ENCODE measurements at regions not wholly inside any gene's neighbourhood (a gene's known extent, or its start where the extent isn't known, plus 50 kb on each side); places are given as distances from the start of the nearest gene placed in this dataset.

GRCh38 chr6:23097566-23097965, 528.2 kb downstream of the HDGFL1 start:
- H3K9ac ChIP-seq (ENCODE audit: insufficient read length) = no peak overlapping the region
- H3K36me3 ChIP-seq (ENCODE audit: insufficient read depth, low read length) = no peaks in the 10 kb centered on the region
- no peak for DNase-seq (ENCODE audit: low read depth, low spot score)
- TF ChIP-seq POLR2AphosphoS5 (IDR thresholded peaks at IDR 0.05; ENCODE audit: borderline replicate concordance, low read depth, low read length) (no peak), EZH2 (IDR thresholded peaks at IDR 0.05) (no peak), FOXP2 (optimal IDR thresholded peaks at IDR 0.05; ENCODE audit: control extremely low read depth, extremely low read length, insufficient read depth) (no peak)
- H3K27ac ChIP-seq = no peak overlapping the region
- H3K4me3 ChIP-seq = no peak overlapping the region
- no peaks in the 10 kb centered on the region for H3K9me3 ChIP-seq (ENCODE audit: low read depth, low read length)

GRCh38 chr6:23106951-23107350, 537.6 kb downstream of the HDGFL1 start:
- H3K27ac ChIP-seq = no peak overlapping the region
- H3K9me3 ChIP-seq (ENCODE audit: low read depth, low read length) = no peaks in the 10 kb centered on the region
- TF ChIP-seq FOXP2 (optimal IDR thresholded peaks at IDR 0.05; ENCODE audit: control extremely low read depth, extremely low read length, insufficient read depth) (no peak), EZH2 (IDR thresholded peaks at IDR 0.05) (no peak)
- H3K4me3 ChIP-seq = no peak overlapping the region
- H3K36me3 ChIP-seq (ENCODE audit: insufficient read depth, low read length) = no peaks in the 10 kb centered on the region
- no peak for DNase-seq (ENCODE audit: low read depth, low spot score)
- no peak overlapping the region for H3K9ac ChIP-seq (ENCODE audit: insufficient read length)

DNA sequence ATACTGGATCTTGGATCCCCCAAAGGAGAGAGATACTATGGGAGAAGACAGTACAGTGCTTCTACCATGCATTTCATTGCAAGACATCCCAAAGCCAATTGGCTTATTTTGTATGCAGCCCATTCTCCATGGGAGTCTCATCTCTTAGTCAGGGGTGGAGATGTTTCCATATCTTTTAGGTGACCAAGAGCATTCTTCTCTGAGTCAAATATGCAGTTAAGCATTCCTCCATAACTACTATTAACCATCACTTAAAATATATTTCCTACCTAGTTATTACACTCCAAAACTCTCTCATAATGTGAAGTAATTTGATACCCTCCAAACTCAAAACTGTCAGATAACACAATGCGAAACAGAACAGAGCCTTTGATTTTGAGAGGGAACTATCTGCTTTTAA, 542.6 kb downstream of the HDGFL1 start:
- DNase-seq (ENCODE audit: low read depth, low spot score) = no peak
- Histone ChIP-seq H3K27ac (no peak overlapping the region), H3K9me3 (ENCODE audit: low read depth, low read length) (no peaks in the 10 kb centered on the region), H3K4me3 (no peak overlapping the region), H3K9ac (ENCODE audit: insufficient read length) (no peak overlapping the region), H3K36me3 (ENCODE audit: insufficient read depth, low read length) (no peaks in the 10 kb centered on the region)
- TF ChIP-seq POLR2AphosphoS5 (IDR thresholded peaks at IDR 0.05; ENCODE audit: borderline replicate concordance, low read depth, low read length) = no peak

DNA sequence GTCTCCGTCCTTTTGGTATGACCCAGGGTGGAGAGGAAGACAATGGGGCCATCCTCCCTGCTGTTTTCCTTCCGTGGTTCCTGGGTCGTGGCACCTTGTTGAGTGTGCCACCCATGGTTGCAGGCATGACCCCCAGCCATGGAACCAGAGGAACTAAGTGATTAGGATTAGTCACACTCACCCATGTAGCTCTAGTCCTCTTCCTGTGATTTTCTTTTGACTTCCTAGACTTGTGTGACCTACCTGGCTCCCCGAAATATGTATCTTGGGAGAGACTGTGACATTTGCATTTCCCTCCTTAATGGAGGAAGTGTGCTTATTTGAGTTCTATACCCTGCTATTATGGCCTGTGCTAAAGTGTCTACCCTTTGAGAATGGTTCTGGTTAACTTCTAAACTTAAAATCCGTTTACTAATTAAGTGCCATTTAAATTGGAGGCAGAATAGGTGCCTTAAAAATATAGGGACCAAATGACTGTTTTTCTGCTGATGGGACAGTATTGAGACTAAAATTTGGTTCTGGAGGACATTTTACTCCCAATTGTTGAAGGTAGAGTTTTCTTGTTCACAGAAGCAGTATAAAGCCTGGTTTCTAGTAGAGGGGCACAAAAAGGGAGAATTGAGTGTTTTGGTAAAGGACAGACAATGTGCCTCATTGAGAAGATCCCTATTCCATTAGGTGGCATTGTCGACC, 545.6 kb downstream of the HDGFL1 start:
- TF ChIP-seq EZH2 (IDR thresholded peaks at IDR 0.05) (no peak), FOXP2 (optimal IDR thresholded peaks at IDR 0.05; ENCODE audit: control extremely low read depth, extremely low read length, insufficient read depth) (no peak), POLR2AphosphoS5 (IDR thresholded peaks at IDR 0.05; ENCODE audit: borderline replicate concordance, low read depth, low read length) (no peak)
- Histone ChIP-seq H3K9ac (ENCODE audit: insufficient read length) (no peak overlapping the region), H3K9me3 (ENCODE audit: low read depth, low read length) (no peaks in the 10 kb centered on the region), H3K27ac (no peak overlapping the region), H3K36me3 (ENCODE audit: insufficient read depth, low read length) (no peaks in the 10 kb centered on the region), H3K4me3 (no peak overlapping the region)
- DNase-seq (ENCODE audit: low read depth, low spot score) = no peak

GRCh38 chr6:23137611-23138010, 568.2 kb downstream of the HDGFL1 start:
- H3K9me3 ChIP-seq (ENCODE audit: low read depth, low read length) = no peaks in the 10 kb centered on the region
- H3K4me3 ChIP-seq = no peak overlapping the region
- no peak overlapping the region for H3K9ac ChIP-seq (ENCODE audit: insufficient read length)
- no peak overlapping the region for H3K27ac ChIP-seq
- TF ChIP-seq FOXP2 (optimal IDR thresholded peaks at IDR 0.05; ENCODE audit: control extremely low read depth, extremely low read length, insufficient read depth) (no peak), POLR2AphosphoS5 (IDR thresholded peaks at IDR 0.05; ENCODE audit: borderline replicate concordance, low read depth, low read length) (no peak), EZH2 (IDR thresholded peaks at IDR 0.05) (no peak)
- no peak for DNase-seq (ENCODE audit: low read depth, low spot score)
- H3K36me3 ChIP-seq (ENCODE audit: insufficient read depth, low read length) = no peaks in the 10 kb centered on the region

- H3K27ac ChIP-seq = no peak overlapping the region
- H3K36me3 ChIP-seq (ENCODE audit: insufficient read depth, low read length) = no peaks in the 10 kb centered on the region
- DNase-seq (ENCODE audit: low read depth, low spot score) = no peak
- TF ChIP-seq POLR2AphosphoS5 (IDR thresholded peaks at IDR 0.05; ENCODE audit: borderline replicate concordance, low read depth, low read length) (no peak), FOXP2 (optimal IDR thresholded peaks at IDR 0.05; ENCODE audit: control extremely low read depth, extremely low read length, insufficient read depth) (no peak), EZH2 (IDR thresholded peaks at IDR 0.05) (no peak)
- H3K9me3 ChIP-seq (ENCODE audit: low read depth, low read length) = no peaks in the 10 kb centered on the region
- no peak overlapping the region for H3K9ac ChIP-seq (ENCODE audit: insufficient read length)
- H3K4me3 ChIP-seq = no peak overlapping the region
Observed at GRCh38 chr6:23140871-23141270, 571.5 kb downstream of the HDGFL1 start.

DNA sequence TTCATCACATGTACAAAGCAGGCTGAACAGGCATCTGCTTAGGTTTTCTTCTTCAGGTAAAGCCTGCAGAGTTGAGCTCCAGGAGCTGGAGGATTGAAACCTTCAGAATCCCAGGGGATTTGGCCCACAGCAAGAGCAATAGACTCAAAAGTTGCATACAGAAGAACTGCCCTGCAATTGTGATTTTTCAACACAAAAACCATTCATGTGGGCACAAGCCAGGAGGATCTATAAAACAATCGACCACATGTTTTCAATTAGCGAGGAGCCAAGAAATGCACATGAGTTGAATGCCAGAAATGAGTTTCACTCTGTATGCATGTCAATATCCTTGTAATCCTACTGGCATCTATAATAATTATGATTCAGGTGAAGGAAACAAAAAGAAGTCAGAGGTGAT, 576.4 kb downstream of the HDGFL1 start:
- TF ChIP-seq POLR2AphosphoS5 (IDR thresholded peaks at IDR 0.05; ENCODE audit: borderline replicate concordance, low read depth, low read length) (no peak), FOXP2 (optimal IDR thresholded peaks at IDR 0.05; ENCODE audit: control extremely low read depth, extremely low read length, insufficient read depth) (no peak), EZH2 (IDR thresholded peaks at IDR 0.05) (no peak)
- Histone ChIP-seq H3K36me3 (ENCODE audit: insufficient read depth, low read length) (no peaks in the 10 kb centered on the region), H3K9me3 (ENCODE audit: low read depth, low read length) (no peaks in the 10 kb centered on the region), H3K4me3 (no peak overlapping the region), H3K9ac (ENCODE audit: insufficient read length) (no peak overlapping the region), H3K27ac (no peak overlapping the region)
- no peak for DNase-seq (ENCODE audit: low read depth, low spot score)

- no peak overlapping the region for H3K4me3 ChIP-seq
- TF ChIP-seq POLR2AphosphoS5 (IDR thresholded peaks at IDR 0.05; ENCODE audit: borderline replicate concordance, low read depth, low read length) = no peak
- no peak for TF ChIP-seq EZH2 (IDR thresholded peaks at IDR 0.05)
- TF ChIP-seq FOXP2 (optimal IDR thresholded peaks at IDR 0.05; ENCODE audit: control extremely low read depth, extremely low read length, insufficient read depth) = no peak
- no peak overlapping the region for H3K27ac ChIP-seq
- no peaks in the 10 kb centered on the region for H3K36me3 ChIP-seq (ENCODE audit: insufficient read depth, low read length)
- no peaks in the 10 kb centered on the region for H3K9me3 ChIP-seq (ENCODE audit: low read depth, low read length)
- no peak overlapping the region for H3K9ac ChIP-seq (ENCODE audit: insufficient read length)
- DNase-seq (ENCODE audit: low read depth, low spot score) = no peak
Observed at GRCh38 chr6:23154159-23154558, 584.8 kb downstream of the HDGFL1 start.

GRCh38 chr6:23170049-23170448, 600.7 kb downstream of the HDGFL1 start:
- no peak overlapping the region for H3K9ac ChIP-seq (ENCODE audit: insufficient read length)
- H3K36me3 ChIP-seq (ENCODE audit: insufficient read depth, low read length) = no peaks in the 10 kb centered on the region
- H3K9me3 ChIP-seq (ENCODE audit: low read depth, low read length) = no peaks in the 10 kb centered on the region; the same call in 1 of the 2 replicates
- no peak for DNase-seq (ENCODE audit: low read depth, low spot score)
- no peak overlapping the region for H3K27ac ChIP-seq
- TF ChIP-seq FOXP2 (optimal IDR thresholded peaks at IDR 0.05; ENCODE audit: control extremely low read depth, extremely low read length, insufficient read depth) (no peak), POLR2AphosphoS5 (IDR thresholded peaks at IDR 0.05; ENCODE audit: borderline replicate concordance, low read depth, low read length) (no peak), EZH2 (IDR thresholded peaks at IDR 0.05) (no peak)
- H3K4me3 ChIP-seq = no peak overlapping the region
